GM18498 (cell line): ENCODE measurements at regions not wholly inside any gene's neighbourhood (a gene's known extent, or its start where the extent isn't known, plus 50 kb on each side); places are given as distances from the start of the nearest gene placed in this dataset.
A peak's percentile ranks its signal among the peaks of the same experiment; 100 is the strongest.

Experiments
- ATAC-seq: cut with Tn5 transposase; IDR thresholded peaks from one replicate; pipeline ENCODE4 v1.9.1; 2021; ENCODE audit warnings: mild to moderate bottlenecking, moderate library complexity; ENCODE audit not compliant: unreplicated experiment

GRCh38 chr6:137731600-137731959 is 135.5 kb upstream of the TNFAIP3 start:
- no peak for ATAC-seq

- ATAC-seq = no peak
These were observed 135.0 kb upstream of the TNFAIP3 start for GRCh38 chr6:137731960-137732616.

- ATAC-seq = no peak
These were observed 133.7 kb upstream of the TNFAIP3 start for GRCh38 chr6:137733372-137733771.

GRCh38 chr6:137734005-137734874 is 132.8 kb upstream of the TNFAIP3 start:
- no peak for ATAC-seq

GRCh38 chr6:137734875-137735182 is 132.2 kb upstream of the TNFAIP3 start:
- no peak for ATAC-seq

GRCh38 chr6:137736048-137736818 is 130.8 kb upstream of the TNFAIP3 start:
- peak; percentile 86 for ATAC-seq

GRCh38 chr6:137736911-137737310 is 130.1 kb upstream of the TNFAIP3 start:
- no peak for ATAC-seq

- ATAC-seq = no peak
These were observed 129.0 kb upstream of the TNFAIP3 start for GRCh38 chr6:137737836-137738596.

- ATAC-seq = no peak
These were observed 128.0 kb upstream of the TNFAIP3 start for GRCh38 chr6:137738931-137739504.

- no peak for ATAC-seq
These were observed 127.5 kb upstream of the TNFAIP3 start for GRCh38 chr6:137739544-137739943.

GRCh38 chr6:137740091-137740755 is 126.8 kb upstream of the TNFAIP3 start:
- ATAC-seq = no peak

GRCh38 chr6:137740967-137741761 is 125.9 kb upstream of the TNFAIP3 start:
- no peak for ATAC-seq

GRCh38 chr6:137743493-137743892 is 123.6 kb upstream of the TNFAIP3 start:
- ATAC-seq = no peak

GRCh38 chr6:137744877-137745276 is 122.2 kb upstream of the TNFAIP3 start:
- ATAC-seq = peak; percentile 87

GRCh38 chr6:137745321-137745720 is 121.7 kb upstream of the TNFAIP3 start:
- no peak for ATAC-seq

- ATAC-seq = no peak
These were observed 120.8 kb upstream of the TNFAIP3 start for GRCh38 chr6:137746264-137746663.

- ATAC-seq = no peak
These were observed 117.3 kb upstream of the TNFAIP3 start for GRCh38 chr6:137749696-137750211.

GRCh38 chr6:137750297-137750696 is 116.8 kb upstream of the TNFAIP3 start:
- ATAC-seq = no peak
